Osteocyte (in vitro differentiated cells): ENCODE measurements at regions not wholly inside any gene's neighbourhood (a gene's known extent, or its start where the extent isn't known, plus 50 kb on each side); places are given as distances from the start of the nearest gene placed in this dataset.

Source experiments
- DNase-seq: peaks from one replicate; pipeline ENCODE4 v3.0.0; 2021; ENCODE audit warnings: mixed read lengths; ENCODE audit not compliant: unreplicated experiment; ENCODE audit errors: extremely low spot score
- H3K27ac Mint-ChIP-seq: one replicate; pipeline ENCODE4 v1.8.0; 2021; ENCODE audit warnings: mild to moderate bottlenecking, mixed read lengths; ENCODE audit not compliant: unreplicated experiment
- H3K27me3 Mint-ChIP-seq: one replicate; pipeline ENCODE4 v1.8.0; 2021; ENCODE audit warnings: mixed read lengths; ENCODE audit not compliant: unreplicated experiment
- H3K36me3 Mint-ChIP-seq: one replicate; pipeline ENCODE4 v1.8.0; 2021; ENCODE audit warnings: mixed read lengths; ENCODE audit not compliant: unreplicated experiment
- H3K4me1 Mint-ChIP-seq: one replicate; pipeline ENCODE4 v1.8.0; 2021; ENCODE audit warnings: mixed read lengths; ENCODE audit not compliant: unreplicated experiment
- H3K4me3 Mint-ChIP-seq: one replicate; pipeline ENCODE4 v1.8.0; 2021; ENCODE audit warnings: mild to moderate bottlenecking, moderate library complexity, mixed read lengths; ENCODE audit not compliant: unreplicated experiment
- H3K9me3 Mint-ChIP-seq: one replicate; pipeline ENCODE4 v1.8.0; 2021; ENCODE audit warnings: mixed read lengths; ENCODE audit not compliant: unreplicated experiment
- CTCF ChIP-seq: fragments of 200-600 bp; sonication (generic); IDR thresholded peaks from 2 replicates; pipeline ENCODE4 v1.5.0; 2021; ENCODE audit warnings: antibody characterized with exemption, mild to moderate bottlenecking, moderate library complexity

GRCh38 chr15:47598996-47599395, 118.3 kb upstream of the SEMA6D start:
- no peaks in the 10 kb centered on the region for H3K36me3 Mint-ChIP-seq
- DNase-seq, result no peak
- no peaks in the 10 kb centered on the region for H3K4me1 Mint-ChIP-seq
- no peak for TF ChIP-seq CTCF
- H3K9me3 Mint-ChIP-seq, result peaks cover 8% of the 10 kb centered on the region
- H3K27ac Mint-ChIP-seq, result no peak overlapping the region
- H3K27me3 Mint-ChIP-seq, result peaks cover 21% of the 10 kb centered on the region
- no peak overlapping the region for H3K4me3 Mint-ChIP-seq

GRCh38 chr15:47599806-47600205, 117.5 kb upstream of the SEMA6D start:
- no peak overlapping the region for H3K27ac Mint-ChIP-seq
- peaks cover 16% of the 10 kb centered on the region for H3K27me3 Mint-ChIP-seq
- TF ChIP-seq CTCF, result no peak
- H3K4me3 Mint-ChIP-seq, result no peak overlapping the region
- no peak for DNase-seq
- H3K36me3 Mint-ChIP-seq, result no peaks in the 10 kb centered on the region
- no peaks in the 10 kb centered on the region for H3K4me1 Mint-ChIP-seq
- H3K9me3 Mint-ChIP-seq, result peaks cover 4% of the 10 kb centered on the region

GRCh38 chr15:47602121-47602520, 115.2 kb upstream of the SEMA6D start:
- TF ChIP-seq CTCF, result no peak
- H3K27me3 Mint-ChIP-seq, result peaks cover 17% of the 10 kb centered on the region
- H3K4me3 Mint-ChIP-seq, result no peak overlapping the region
- no peaks in the 10 kb centered on the region for H3K9me3 Mint-ChIP-seq
- no peak for DNase-seq
- no peaks in the 10 kb centered on the region for H3K4me1 Mint-ChIP-seq
- no peaks in the 10 kb centered on the region for H3K36me3 Mint-ChIP-seq
- H3K27ac Mint-ChIP-seq, result no peak overlapping the region

- TF ChIP-seq CTCF, result no peak
- peaks cover 19% of the 10 kb centered on the region for H3K27me3 Mint-ChIP-seq
- no peak overlapping the region for H3K27ac Mint-ChIP-seq
- H3K36me3 Mint-ChIP-seq, result no peaks in the 10 kb centered on the region
- H3K9me3 Mint-ChIP-seq, result no peaks in the 10 kb centered on the region
- no peaks in the 10 kb centered on the region for H3K4me1 Mint-ChIP-seq
- H3K4me3 Mint-ChIP-seq, result no peak overlapping the region
- DNase-seq, result no peak
Observed at GRCh38 chr15:47603026-47603425, 114.3 kb upstream of the SEMA6D start.

GRCh38 chr15:47607695-47608094, 109.6 kb upstream of the SEMA6D start:
- H3K27me3 Mint-ChIP-seq, result peaks cover 6% of the 10 kb centered on the region
- no peak overlapping the region for H3K27ac Mint-ChIP-seq
- DNase-seq, result no peak
- H3K9me3 Mint-ChIP-seq, result no peaks in the 10 kb centered on the region
- no peak for TF ChIP-seq CTCF
- no peaks in the 10 kb centered on the region for H3K4me1 Mint-ChIP-seq
- H3K36me3 Mint-ChIP-seq, result no peaks in the 10 kb centered on the region
- H3K4me3 Mint-ChIP-seq, result no peak overlapping the region
